Kidney epithelial cell (primary cell): ENCODE measurements at regions not wholly inside any gene's neighbourhood (a gene's known extent, or its start where the extent isn't known, plus 50 kb on each side); places are given as distances from the start of the nearest gene placed in this dataset.

Source experiments
- DNase-seq: peaks from one replicate; pipeline ENCODE4 v3.0.0-alpha.2; 2010; ENCODE audit warnings: low read depth
- H3K27me3 ChIP-seq: 2 replicates; pipeline ENCODE4 v1.6.0; 2011; ENCODE audit warnings: low read length; ENCODE audit not compliant: control insufficient read depth, insufficient read depth
- H3K36me3 ChIP-seq: 2 replicates; pipeline ENCODE4 v1.5.1; 2011; ENCODE audit warnings: low read length; ENCODE audit not compliant: control insufficient read depth, insufficient read depth
- H3K4me3 ChIP-seq: 2 replicates; pipeline ENCODE4 v1.5.1; 2011; ENCODE audit warnings: low read depth, mild to moderate bottlenecking, control low read depth, low read length
- CTCF ChIP-seq: IDR thresholded peaks from 2 replicates; pipeline ENCODE4 v1.5.1; 2011; ENCODE audit warnings: mild to moderate bottlenecking, moderate library complexity, low read length, control low read depth, inconsistent platforms; ENCODE audit not compliant: insufficient read depth, poor library complexity, severe bottlenecking

DNA sequence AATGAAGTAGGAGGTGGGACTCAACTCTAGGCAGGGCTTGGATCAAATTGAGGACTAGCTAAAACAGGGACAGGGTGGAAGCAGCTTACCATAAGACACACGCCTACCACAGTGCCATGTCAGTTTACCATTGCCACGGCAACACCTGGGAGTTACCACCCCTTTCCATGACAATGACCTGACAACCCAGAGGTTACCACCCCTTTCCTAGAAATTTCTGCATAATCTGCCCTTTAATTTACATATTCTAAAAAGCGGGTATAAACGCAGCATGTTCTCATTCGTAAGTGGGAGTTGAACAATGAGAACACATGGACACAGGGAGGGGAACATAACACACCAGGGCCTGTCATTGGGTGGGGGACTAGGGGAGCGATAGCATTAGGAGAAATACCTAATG is 72.7 kb downstream of the GCC1 start:
- Histone ChIP-seq H3K4me3 (no peak overlapping the region), H3K27me3 (no peaks in the 10 kb centered on the region), H3K36me3 (no peaks in the 10 kb centered on the region)
- DNase-seq = no peak
- TF ChIP-seq CTCF = no peak

DNA sequence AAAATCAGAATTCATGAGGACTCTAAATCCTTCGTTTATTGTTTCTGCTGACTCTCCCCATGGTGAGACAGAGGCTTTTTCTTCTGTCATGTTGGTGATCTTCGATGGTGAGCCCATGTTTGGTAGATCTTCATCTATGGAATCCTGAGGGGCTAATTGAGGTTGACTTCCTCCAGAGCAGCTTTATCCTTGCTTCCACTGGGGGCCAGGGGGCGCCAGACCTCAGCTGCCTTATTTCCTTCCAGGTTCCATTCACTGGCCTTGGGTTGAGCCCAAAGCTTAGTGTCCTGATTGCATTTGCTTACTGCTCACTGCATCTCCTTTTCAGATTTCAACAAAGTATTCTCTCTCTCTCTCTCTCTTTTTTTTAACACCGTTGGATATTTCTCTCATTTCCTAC is 80.7 kb downstream of the GCC1 start:
- peak; percentile 56 for TF ChIP-seq CTCF
- Histone ChIP-seq H3K27me3 (no peaks in the 10 kb centered on the region), H3K36me3 (no peaks in the 10 kb centered on the region), H3K4me3 (no peak overlapping the region)
- no peak for DNase-seq

GRCh38 chr7:127501817-127502216 is 83.6 kb downstream of the GCC1 start:
- no peak overlapping the region for H3K4me3 ChIP-seq
- no peaks in the 10 kb centered on the region for H3K27me3 ChIP-seq
- TF ChIP-seq CTCF = no peak
- DNase-seq = no peak
- no peaks in the 10 kb centered on the region for H3K36me3 ChIP-seq

- TF ChIP-seq CTCF = no peak
- Histone ChIP-seq H3K4me3 (no peak overlapping the region), H3K27me3 (no peaks in the 10 kb centered on the region), H3K36me3 (no peaks in the 10 kb centered on the region)
- no peak for DNase-seq
Observed at GRCh38 chr7:127487381-127487780, 94.9 kb upstream of the ZNF800 start.

GRCh38 chr7:127486654-127487053 is 94.1 kb upstream of the ZNF800 start:
- no peak for TF ChIP-seq CTCF
- DNase-seq = no peak

GRCh38 chr7:127485482-127485881 is 93.0 kb upstream of the ZNF800 start:
- Histone ChIP-seq H3K36me3 (no peaks in the 10 kb centered on the region), H3K27me3 (no peaks in the 10 kb centered on the region), H3K4me3 (no peak overlapping the region)
- no peak for DNase-seq
- TF ChIP-seq CTCF = no peak

More at GRCh38 chr7:127486654-127487053, 94.1 kb upstream of the ZNF800 start:
- H3K27me3 ChIP-seq = no peaks in the 10 kb centered on the region
- no peak overlapping the region for H3K4me3 ChIP-seq
- H3K36me3 ChIP-seq = no peaks in the 10 kb centered on the region
